Large intestine (tissue), 3 donors: ENCODE measurements at regions not wholly inside any gene's neighbourhood (a gene's known extent, or its start where the extent isn't known, plus 50 kb on each side); places are given as distances from the start of the nearest gene placed in this dataset.

ENCODE experiments used
- DNase-seq, 2 donors: peaks; one replicate each; pipeline versions ENCODE4 v3.0.0 to v3.0.0-alpha.2; 2013
- H3K27ac ChIP-seq: one replicate; pipeline ENCODE4 v1.5.1; 2013; ENCODE audit warnings: low read length
- H3K27me3 ChIP-seq: 2 replicates; pipeline ENCODE4 v1.6.1; 2013; ENCODE audit warnings: low read length; ENCODE audit not compliant: control insufficient read depth, insufficient read depth
- H3K36me3 ChIP-seq: 2 replicates; pipeline ENCODE4 v1.6.1; 2013; ENCODE audit warnings: low read length; ENCODE audit not compliant: control insufficient read depth, insufficient read depth
- H3K4me1 ChIP-seq: one replicate; pipeline ENCODE4 v1.6.1; 2013; ENCODE audit warnings: low read length; ENCODE audit not compliant: control insufficient read depth, insufficient read depth
- H3K4me3 ChIP-seq: one replicate; pipeline ENCODE4 v1.5.1; 2013; ENCODE audit warnings: low read length
- H3K9me3 ChIP-seq: one replicate; pipeline ENCODE4 v1.6.1; 2013; ENCODE audit warnings: mild to moderate bottlenecking, low read depth, low read length, moderate library complexity; ENCODE audit not compliant: control insufficient read depth
- WGBS: methylation state at CpG from one replicate; pipeline ENCODE4 v1.1.5; 2013; ENCODE audit warnings: low lambda C conversion rate; ENCODE audit not compliant: insufficient coverage; 5-methylcytosine and 5-hydroxymethylcytosine counted together

GRCh38 chr10:33820531-33820930 lies 486.1 kb upstream of the NRP1 start:
- Histone ChIP-seq H3K9me3 (no peaks in the 10 kb centered on the region), H3K4me1 (no peaks in the 10 kb centered on the region), H3K36me3 (no peaks in the 10 kb centered on the region), H3K4me3 (no peak overlapping the region), H3K27me3 (peaks cover 2% of the 10 kb centered on the region), H3K27ac (no peak overlapping the region)
- DNase-seq: no peak
- WGBS: 86% methylated on average over 1 of the region's 4 CpGs

GRCh38 chr10:33819206-33819605 lies 484.7 kb upstream of the NRP1 start:
- H3K9me3 ChIP-seq: no peaks in the 10 kb centered on the region
- no peaks in the 10 kb centered on the region for H3K4me1 ChIP-seq
- H3K4me3 ChIP-seq: no peak overlapping the region
- 80% methylated on average over 1 of the region's 1 CpG for WGBS
- peaks cover 2% of the 10 kb centered on the region for H3K27me3 ChIP-seq
- no peaks in the 10 kb centered on the region for H3K36me3 ChIP-seq
- no peak for DNase-seq
- H3K27ac ChIP-seq: no peak overlapping the region

GRCh38 chr10:33818343-33818742 lies 483.9 kb upstream of the NRP1 start:
- DNase-seq: no peak
- Histone ChIP-seq H3K4me1 (no peaks in the 10 kb centered on the region), H3K9me3 (no peaks in the 10 kb centered on the region), H3K27me3 (peaks cover under 1% of the 10 kb centered on the region), H3K36me3 (no peaks in the 10 kb centered on the region), H3K4me3 (no peak overlapping the region), H3K27ac (no peak overlapping the region)
- 78% methylated on average over 1 of the region's 2 CpGs for WGBS

- Histone ChIP-seq H3K27ac (no peak overlapping the region), H3K4me1 (no peaks in the 10 kb centered on the region), H3K9me3 (no peaks in the 10 kb centered on the region), H3K27me3 (no peaks in the 10 kb centered on the region), H3K36me3 (no peaks in the 10 kb centered on the region), H3K4me3 (no peak overlapping the region)
- WGBS: no CpG with 5 or more reads among the region's 3 CpGs
- DNase-seq: no peak
These were observed 483.1 kb upstream of the NRP1 start for GRCh38 chr10:33817605-33818004.

DNA sequence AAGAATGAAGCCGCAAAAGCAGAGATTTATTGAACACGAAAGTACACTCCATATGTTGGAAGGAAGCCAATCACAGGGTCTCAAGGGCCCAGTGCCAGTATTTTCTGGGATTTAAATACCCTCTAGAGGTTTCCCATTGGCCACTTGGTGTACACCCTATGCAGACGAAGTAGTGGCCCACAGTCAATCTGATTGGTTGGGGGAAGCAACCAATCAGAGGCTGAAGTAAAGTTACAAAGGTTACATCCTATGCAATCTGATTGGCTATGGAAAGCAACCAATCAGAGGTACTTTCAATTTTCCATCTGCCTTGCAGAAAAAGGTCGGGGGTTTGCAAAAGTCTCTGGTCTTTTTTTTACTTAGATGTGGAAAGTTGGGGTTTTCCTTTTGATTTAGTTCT lies 481.3 kb upstream of the NRP1 start:
- H3K27ac ChIP-seq: no peak overlapping the region
- no peaks in the 10 kb centered on the region for H3K27me3 ChIP-seq
- DNase-seq: no peak
- H3K4me3 ChIP-seq: no peak overlapping the region
- no peaks in the 10 kb centered on the region for H3K4me1 ChIP-seq
- 100% methylated on average over 2 of the region's 4 CpGs for WGBS
- no peaks in the 10 kb centered on the region for H3K9me3 ChIP-seq
- no peaks in the 10 kb centered on the region for H3K36me3 ChIP-seq

DNA sequence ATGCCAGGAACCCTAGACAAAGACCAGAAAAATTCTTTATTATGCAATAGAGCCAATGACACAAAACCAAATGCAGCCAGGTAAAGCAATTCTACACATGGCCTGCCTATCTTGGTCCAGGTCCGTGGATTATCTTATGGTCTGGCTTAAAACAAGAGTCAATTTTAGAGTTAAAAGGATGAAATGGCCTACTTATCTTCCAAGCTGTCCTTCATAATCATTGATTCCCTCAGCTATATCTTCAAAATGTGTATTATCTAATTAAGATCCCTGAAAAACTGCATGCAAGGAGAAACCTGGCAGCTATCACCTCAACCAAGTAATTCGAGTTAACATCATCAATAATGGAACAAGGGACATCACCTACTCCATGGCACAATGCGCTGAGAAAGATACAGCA lies 479.4 kb upstream of the NRP1 start:
- Histone ChIP-seq H3K27ac (no peak overlapping the region), H3K9me3 (no peaks in the 10 kb centered on the region), H3K4me1 (no peaks in the 10 kb centered on the region), H3K36me3 (no peaks in the 10 kb centered on the region), H3K27me3 (no peaks in the 10 kb centered on the region), H3K4me3 (no peak overlapping the region)
- WGBS: no CpG with 5 or more reads among the region's 3 CpGs
- DNase-seq: no peak

DNA sequence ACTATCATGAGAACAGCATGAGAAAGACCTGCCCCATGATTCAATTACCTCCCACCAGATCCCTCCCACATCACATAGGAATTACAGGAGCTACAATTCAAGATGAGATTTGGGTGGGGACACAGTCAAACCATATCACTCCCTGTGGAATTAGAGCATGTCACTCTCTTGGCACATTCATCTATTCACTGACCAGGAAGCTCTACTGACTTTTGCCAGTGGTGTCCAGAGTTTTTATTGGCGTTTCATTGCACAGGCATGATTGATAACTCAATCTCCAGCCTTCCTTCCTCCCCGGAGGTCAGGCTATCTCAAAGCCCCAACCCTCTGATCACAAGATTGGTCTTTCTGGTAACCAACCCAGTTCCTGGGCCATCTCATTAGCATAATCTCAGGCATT lies 478.9 kb upstream of the NRP1 start:
- Histone ChIP-seq H3K9me3 (no peaks in the 10 kb centered on the region), H3K27ac (no peak overlapping the region), H3K36me3 (no peaks in the 10 kb centered on the region), H3K27me3 (no peaks in the 10 kb centered on the region), H3K4me3 (no peak overlapping the region), H3K4me1 (no peaks in the 10 kb centered on the region)
- no peak for DNase-seq
- 100% methylated on average over 1 of the region's 2 CpGs for WGBS

DNA sequence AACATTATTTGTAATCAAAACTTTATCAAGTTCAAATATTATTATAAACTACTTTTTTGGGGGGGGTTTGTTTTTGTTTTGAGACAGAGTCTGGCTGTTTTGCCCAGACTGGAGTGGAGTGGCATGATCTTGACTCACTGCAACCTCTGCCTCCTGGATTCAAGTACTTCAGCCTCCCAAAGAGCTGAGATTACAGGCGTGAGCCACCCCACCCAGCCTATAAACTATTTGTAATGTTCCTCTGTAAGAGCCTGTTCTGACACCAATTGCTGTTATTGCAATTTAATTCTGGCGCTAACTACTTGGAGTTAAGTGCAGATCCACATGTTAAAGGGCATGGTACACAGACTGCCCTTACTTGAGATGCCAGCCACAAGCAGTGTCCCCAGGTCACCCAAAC lies 478.1 kb upstream of the NRP1 start:
- Histone ChIP-seq H3K4me1 (no peaks in the 10 kb centered on the region), H3K36me3 (no peaks in the 10 kb centered on the region), H3K9me3 (no peaks in the 10 kb centered on the region), H3K27ac (no peak overlapping the region), H3K27me3 (no peaks in the 10 kb centered on the region), H3K4me3 (no peak overlapping the region)
- WGBS: no CpG with 5 or more reads among the region's 2 CpGs
- no peak for DNase-seq

DNA sequence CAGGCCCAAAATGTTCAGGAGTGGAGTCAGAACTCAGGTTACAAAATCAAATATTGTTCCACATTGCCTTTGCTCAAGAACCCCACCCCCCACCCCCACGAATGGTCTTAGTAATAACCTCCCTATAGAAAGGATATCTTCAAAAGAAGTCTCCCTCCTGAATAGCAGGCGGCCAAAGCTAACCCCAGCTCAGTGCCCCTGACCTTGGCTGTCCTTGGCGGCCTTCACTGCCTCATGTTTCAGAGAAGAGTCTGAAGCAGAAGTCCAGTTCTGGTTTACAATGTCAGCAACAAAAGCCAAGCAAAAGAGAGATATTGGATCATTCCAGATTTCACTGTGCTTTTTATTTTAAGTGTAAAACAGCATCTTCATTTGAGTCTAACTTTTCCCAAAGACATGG lies 476.5 kb upstream of the NRP1 start:
- no peak overlapping the region for H3K4me3 ChIP-seq
- H3K27me3 ChIP-seq: no peaks in the 10 kb centered on the region
- H3K36me3 ChIP-seq: no peaks in the 10 kb centered on the region
- H3K27ac ChIP-seq: no peak overlapping the region
- no peaks in the 10 kb centered on the region for H3K4me1 ChIP-seq
- no CpG with 5 or more reads among the region's 3 CpGs for WGBS
- no peak for DNase-seq
- H3K9me3 ChIP-seq: no peaks in the 10 kb centered on the region

DNA sequence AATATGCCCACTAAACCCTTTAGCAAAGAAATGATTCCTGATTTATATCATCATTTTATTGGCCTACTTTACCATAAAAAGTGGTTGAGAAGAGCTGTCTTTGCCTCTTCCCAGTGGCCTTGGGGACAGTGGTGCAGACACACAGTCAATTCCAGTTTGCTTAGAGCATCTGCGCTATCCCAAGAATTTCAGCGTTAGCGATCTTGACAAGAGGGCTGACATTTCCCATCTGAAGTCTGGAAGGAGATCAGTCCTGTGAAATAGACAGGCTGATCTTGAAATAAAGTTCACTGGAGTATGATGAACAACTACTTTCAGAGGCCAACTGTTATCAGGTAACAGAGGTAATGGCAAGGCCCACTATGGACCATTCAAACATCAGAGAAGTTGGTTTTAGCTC lies 475.3 kb upstream of the NRP1 start:
- Histone ChIP-seq H3K4me3 (no peak overlapping the region), H3K36me3 (no peaks in the 10 kb centered on the region), H3K27ac (no peak overlapping the region), H3K9me3 (no peaks in the 10 kb centered on the region), H3K4me1 (no peaks in the 10 kb centered on the region), H3K27me3 (no peaks in the 10 kb centered on the region)
- no peak for DNase-seq
- no CpG with 5 or more reads among the region's 3 CpGs for WGBS

DNA sequence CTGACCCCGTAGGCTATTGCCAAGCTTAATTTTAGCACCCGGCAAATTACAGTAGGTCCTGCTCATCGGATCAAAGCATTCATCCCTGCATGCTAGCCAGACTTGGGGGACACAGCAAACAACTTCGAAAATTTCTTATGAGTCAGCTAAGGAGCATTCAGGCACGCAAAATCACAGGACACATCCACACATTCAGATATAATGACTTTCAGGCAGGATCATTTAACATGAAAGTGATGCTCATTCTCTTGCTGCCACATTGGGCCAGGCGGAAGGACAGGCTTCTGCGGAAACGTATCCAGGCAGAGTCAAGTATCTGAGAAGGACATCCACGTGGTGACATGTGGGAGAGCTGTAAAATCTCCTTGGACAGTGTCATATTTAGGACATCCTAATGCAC lies 474.0 kb upstream of the NRP1 start:
- Histone ChIP-seq H3K9me3 (no peaks in the 10 kb centered on the region), H3K27ac (no peak overlapping the region), H3K27me3 (no peaks in the 10 kb centered on the region), H3K36me3 (no peaks in the 10 kb centered on the region), H3K4me3 (no peak overlapping the region), H3K4me1 (no peaks in the 10 kb centered on the region)
- no peak for DNase-seq
- no CpG with 5 or more reads among the region's 9 CpGs for WGBS
